Neuron (in vitro differentiated cells): ENCODE measurements at regions not wholly inside any gene's neighbourhood (a gene's known extent, or its start where the extent isn't known, plus 50 kb on each side); places are given as distances from the start of the nearest gene placed in this dataset.

Experiments used
- H2AFZ ChIP-seq: one replicate; pipeline ENCODE4 v1.6.1; 2013; ENCODE audit warnings: low read depth, mild to moderate bottlenecking, inconsistent platforms, low read length, moderate library complexity
- H3K27me3 ChIP-seq: one replicate; pipeline ENCODE4 v1.6.1; 2013; ENCODE audit warnings: low read length; ENCODE audit not compliant: insufficient read depth
- H3K36me3 ChIP-seq: one replicate; pipeline ENCODE4 v1.6.1; 2013; ENCODE audit warnings: low read length; ENCODE audit not compliant: insufficient read depth
- H3K4me1 ChIP-seq: one replicate; pipeline ENCODE4 v1.6.1; 2013; ENCODE audit warnings: low read length; ENCODE audit not compliant: insufficient read depth
- H3K4me3 ChIP-seq: 2 replicates; pipeline ENCODE4 v1.5.1; 2013; ENCODE audit warnings: mild to moderate bottlenecking, low read length, moderate library complexity
- H3K9me3 ChIP-seq: one replicate; pipeline ENCODE4 v1.6.1; 2013; ENCODE audit warnings: low read length

GRCh38 chr3:59149166-59149565 lies 99.3 kb upstream of the CFAP20DC start:
- Histone ChIP-seq H2AFZ (no peak overlapping the region), H3K36me3 (no peaks in the 10 kb centered on the region), H3K4me1 (peaks cover 8% of the 10 kb centered on the region), H3K4me3 (no peak overlapping the region), H3K9me3 (peaks cover 2% of the 10 kb centered on the region), H3K27me3 (no peaks in the 10 kb centered on the region)

- no peaks in the 10 kb centered on the region for H3K9me3 ChIP-seq
- H3K4me1 ChIP-seq, result peaks cover 6% of the 10 kb centered on the region
- no peak overlapping the region for H2AFZ ChIP-seq
- no peak overlapping the region for H3K4me3 ChIP-seq
- no peaks in the 10 kb centered on the region for H3K36me3 ChIP-seq
- no peaks in the 10 kb centered on the region for H3K27me3 ChIP-seq
Measured at GRCh38 chr3:59143447-59143846, 93.6 kb upstream of the CFAP20DC start.

GRCh38 chr3:59142556-59142955 lies 92.7 kb upstream of the CFAP20DC start:
- no peak overlapping the region for H3K4me3 ChIP-seq
- no peaks in the 10 kb centered on the region for H3K36me3 ChIP-seq
- H3K27me3 ChIP-seq, result no peaks in the 10 kb centered on the region
- H2AFZ ChIP-seq, result peak overlapping the region; percentile 68
- H3K4me1 ChIP-seq, result peaks cover 6% of the 10 kb centered on the region
- H3K9me3 ChIP-seq, result no peaks in the 10 kb centered on the region

- no peaks in the 10 kb centered on the region for H3K9me3 ChIP-seq
- H3K4me1 ChIP-seq, result peaks cover 6% of the 10 kb centered on the region
- H3K36me3 ChIP-seq, result no peaks in the 10 kb centered on the region
- no peak overlapping the region for H3K4me3 ChIP-seq
- no peaks in the 10 kb centered on the region for H3K27me3 ChIP-seq
- H2AFZ ChIP-seq, result no peak overlapping the region
Measured at GRCh38 chr3:59138966-59139365, 89.1 kb upstream of the CFAP20DC start.

DNA sequence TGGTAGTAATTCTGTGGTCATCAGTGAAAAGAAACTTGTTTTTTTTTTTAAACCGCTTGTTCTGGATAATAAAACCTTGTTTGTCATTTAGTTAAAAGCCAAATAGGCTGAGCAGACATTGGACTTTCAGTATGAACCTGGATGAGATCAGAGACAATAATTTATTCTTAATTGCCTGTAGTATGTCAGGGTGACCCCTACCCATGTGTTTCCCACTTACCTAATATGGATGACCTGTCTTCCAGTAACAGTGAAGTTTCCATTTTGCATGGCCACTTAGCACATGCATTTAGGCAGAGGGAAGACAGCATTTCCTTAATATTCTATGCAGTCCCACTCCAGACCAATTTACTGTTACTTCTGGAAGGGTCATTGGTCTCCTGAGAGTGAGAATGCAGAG lies 87.6 kb upstream of the CFAP20DC start:
- H3K9me3 ChIP-seq, result no peaks in the 10 kb centered on the region
- H3K36me3 ChIP-seq, result no peaks in the 10 kb centered on the region
- peaks cover 4% of the 10 kb centered on the region for H3K4me1 ChIP-seq
- H3K27me3 ChIP-seq, result no peaks in the 10 kb centered on the region
- no peak overlapping the region for H2AFZ ChIP-seq
- H3K4me3 ChIP-seq, result no peak overlapping the region

GRCh38 chr3:59136081-59136480 lies 86.3 kb upstream of the CFAP20DC start:
- H3K4me1 ChIP-seq, result no peaks in the 10 kb centered on the region
- no peaks in the 10 kb centered on the region for H3K36me3 ChIP-seq
- no peak overlapping the region for H3K4me3 ChIP-seq
- no peaks in the 10 kb centered on the region for H3K9me3 ChIP-seq
- no peaks in the 10 kb centered on the region for H3K27me3 ChIP-seq
- no peak overlapping the region for H2AFZ ChIP-seq

DNA sequence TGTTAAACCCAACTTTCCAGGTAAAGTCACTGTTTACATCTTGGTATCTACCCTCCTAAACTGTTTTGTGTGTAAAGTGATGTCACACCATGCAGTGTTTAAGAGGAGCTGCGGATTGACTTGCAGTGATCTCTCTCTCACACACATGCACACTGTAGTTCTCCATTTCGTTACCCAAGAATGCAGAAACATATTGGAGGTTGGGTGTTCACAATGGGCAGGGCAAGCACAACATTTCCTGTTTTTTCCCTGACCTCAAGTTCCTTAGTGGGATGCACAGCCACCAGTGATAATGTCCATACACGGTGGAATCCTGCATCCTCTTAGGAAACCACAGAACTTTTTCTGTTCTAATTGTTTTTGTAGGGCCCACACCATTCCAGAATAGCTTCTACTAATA lies 85.3 kb upstream of the CFAP20DC start:
- no peak overlapping the region for H2AFZ ChIP-seq
- H3K4me1 ChIP-seq, result no peaks in the 10 kb centered on the region
- H3K4me3 ChIP-seq, result no peak overlapping the region
- H3K9me3 ChIP-seq, result no peaks in the 10 kb centered on the region
- no peaks in the 10 kb centered on the region for H3K27me3 ChIP-seq
- H3K36me3 ChIP-seq, result no peaks in the 10 kb centered on the region

GRCh38 chr3:59133311-59133710 lies 83.5 kb upstream of the CFAP20DC start:
- H3K4me1 ChIP-seq, result peaks cover 15% of the 10 kb centered on the region
- H3K4me3 ChIP-seq, result no peak overlapping the region
- no peak overlapping the region for H2AFZ ChIP-seq

GRCh38 chr3:59131016-59131766 lies 81.4 kb upstream of the CFAP20DC start:
- no peaks in the 10 kb centered on the region for H3K36me3 ChIP-seq
- H3K9me3 ChIP-seq, result no peaks in the 10 kb centered on the region
- H3K4me1 ChIP-seq, result peaks cover 32% of the 10 kb centered on the region

More at GRCh38 chr3:59133311-59133710, 83.5 kb upstream of the CFAP20DC start:
- no peaks in the 10 kb centered on the region for H3K36me3 ChIP-seq
- H3K9me3 ChIP-seq, result no peaks in the 10 kb centered on the region
- no peaks in the 10 kb centered on the region for H3K27me3 ChIP-seq

GRCh38 chr3:59128685-59129084 lies 78.9 kb upstream of the CFAP20DC start:
- no peak overlapping the region for H2AFZ ChIP-seq
- no peaks in the 10 kb centered on the region for H3K27me3 ChIP-seq
- H3K4me3 ChIP-seq, result no peak overlapping the region
- peaks cover 32% of the 10 kb centered on the region for H3K4me1 ChIP-seq
- H3K36me3 ChIP-seq, result no peaks in the 10 kb centered on the region
- no peaks in the 10 kb centered on the region for H3K9me3 ChIP-seq

More at GRCh38 chr3:59131016-59131766, 81.4 kb upstream of the CFAP20DC start:
- Histone ChIP-seq H2AFZ (no peak overlapping the region), H3K4me3 (no peak overlapping the region), H3K27me3 (no peaks in the 10 kb centered on the region)

DNA sequence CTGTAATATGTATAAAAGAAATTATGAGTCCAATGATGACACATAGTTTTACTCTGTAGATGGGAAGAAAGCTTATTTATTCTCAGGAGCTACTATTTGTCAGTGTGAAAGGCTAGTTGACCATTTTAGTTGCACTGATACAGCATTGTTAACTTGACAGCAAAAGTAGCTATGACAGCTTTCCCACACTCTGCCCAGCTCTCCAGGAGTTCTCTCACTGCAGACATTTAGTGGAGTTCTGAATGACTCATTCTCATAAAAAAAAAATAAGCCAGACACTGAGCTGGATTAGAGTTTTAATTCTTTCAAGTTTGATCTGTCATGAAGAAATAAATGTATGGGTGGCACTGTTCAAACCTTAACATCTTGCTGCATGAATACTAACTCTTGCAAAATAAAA lies 77.2 kb upstream of the CFAP20DC start:
- H3K4me1 ChIP-seq, result peaks cover 32% of the 10 kb centered on the region
- H3K9me3 ChIP-seq, result no peaks in the 10 kb centered on the region
- H3K4me3 ChIP-seq, result no peak overlapping the region
- H3K27me3 ChIP-seq, result no peaks in the 10 kb centered on the region
- no peaks in the 10 kb centered on the region for H3K36me3 ChIP-seq
- no peak overlapping the region for H2AFZ ChIP-seq

DNA sequence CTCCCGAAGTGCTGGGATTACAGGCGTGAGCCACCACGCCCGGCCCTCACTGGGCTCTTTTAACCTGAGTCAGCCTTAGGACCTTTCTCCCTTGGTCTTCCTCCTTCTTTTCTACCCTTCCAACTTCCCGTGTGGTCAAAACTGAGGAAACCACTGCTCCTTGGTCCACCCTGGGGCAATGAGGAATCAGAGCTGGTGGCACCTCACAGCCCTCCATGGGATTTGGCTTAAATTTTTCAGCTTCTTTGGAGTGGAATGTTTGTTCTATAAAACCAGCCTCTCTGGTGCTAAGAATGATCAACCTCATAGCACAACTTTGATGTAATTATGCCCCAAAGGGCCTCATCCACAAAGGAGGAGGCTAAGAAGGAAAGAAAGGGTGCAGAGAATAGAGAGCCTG lies 76.6 kb upstream of the CFAP20DC start:
- Histone ChIP-seq H2AFZ (no peak overlapping the region), H3K36me3 (no peaks in the 10 kb centered on the region), H3K4me1 (peaks cover 32% of the 10 kb centered on the region), H3K4me3 (no peak overlapping the region), H3K27me3 (no peaks in the 10 kb centered on the region), H3K9me3 (no peaks in the 10 kb centered on the region)

DNA sequence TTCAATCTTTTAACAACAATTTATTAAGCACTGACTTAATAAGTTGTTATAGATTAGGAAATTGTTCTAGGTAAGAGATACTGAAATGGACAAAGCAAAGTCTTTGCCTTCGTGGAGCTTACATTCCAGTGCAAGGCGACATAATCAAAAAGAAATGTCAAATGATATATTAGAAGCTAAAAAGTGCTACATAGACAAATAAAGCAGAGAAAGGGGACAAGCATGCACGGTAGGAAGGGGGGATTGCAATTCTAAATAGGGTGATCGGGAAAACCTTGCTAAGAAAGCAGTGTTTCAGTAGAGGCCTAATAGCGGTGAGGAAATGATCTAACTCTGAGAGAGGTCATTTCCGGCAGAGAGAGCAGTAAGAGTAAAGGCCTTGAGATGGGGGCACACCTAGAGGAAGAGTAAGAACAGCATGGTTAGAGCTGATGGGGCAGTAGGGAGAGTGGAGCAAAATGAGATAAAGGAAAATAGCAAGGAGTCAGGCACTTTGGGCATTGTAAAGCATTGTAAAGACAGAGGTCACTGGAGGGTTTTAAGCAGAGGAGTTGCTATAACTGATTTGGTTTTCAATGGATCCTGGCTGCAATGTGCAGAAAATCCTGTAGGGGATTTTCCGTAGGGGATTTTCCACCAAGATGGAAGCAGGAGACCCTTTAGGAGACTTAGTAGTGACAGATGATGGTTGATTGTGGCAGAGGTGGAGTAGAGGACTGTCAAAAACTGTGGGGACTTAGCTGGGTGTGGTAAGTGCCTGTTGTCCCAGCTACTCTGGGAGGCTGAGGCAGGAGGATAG lies 71.7 kb upstream of the CFAP20DC start:
- Histone ChIP-seq H3K27me3 (no peaks in the 10 kb centered on the region), H3K9me3 (no peaks in the 10 kb centered on the region), H3K4me3 (no peak overlapping the region), H3K36me3 (no peaks in the 10 kb centered on the region), H3K4me1 (peaks cover 3% of the 10 kb centered on the region), H2AFZ (no peak overlapping the region)
